GM10266 (cell line): ENCODE measurements at regions not wholly inside any gene's neighbourhood (a gene's known extent, or its start where the extent isn't known, plus 50 kb on each side); places are given as distances from the start of the nearest gene placed in this dataset.

Experiments
- DNase-seq: peaks from one replicate; pipeline ENCODE4 v3.0.0; 2012; ENCODE audit errors: extremely low spot score
- TF ChIP-seq, protein P1 (sequence below): IDR thresholded peaks from 2 replicates; pipeline ENCODE4 v1.5.1; 2012; ENCODE audit warnings: mild to moderate bottlenecking, low read depth; ENCODE audit not compliant: control insufficient read depth, insufficient read depth; ENCODE audit errors: missing control alignments

DNA sequence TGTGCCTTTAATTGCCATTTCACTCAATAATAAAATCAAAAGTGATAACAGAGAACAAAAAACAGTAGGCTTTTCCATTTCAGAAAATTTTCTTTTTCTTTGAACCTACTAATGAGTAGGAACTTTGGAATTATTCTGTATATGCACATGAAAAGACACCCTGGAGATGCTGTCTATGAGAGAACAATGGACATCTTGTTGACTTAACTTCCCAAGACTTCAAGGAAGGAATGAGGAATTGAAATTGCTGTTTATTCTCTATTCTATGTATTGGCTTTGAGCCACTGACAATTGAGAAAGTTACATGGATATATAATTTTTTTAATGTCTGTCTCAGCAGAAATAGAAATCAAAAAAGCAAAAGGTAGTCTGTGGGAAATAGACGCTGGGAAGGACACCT, 98.6 kb upstream of the PCSK2 start:
- TF ChIP-seq, protein P1, sequence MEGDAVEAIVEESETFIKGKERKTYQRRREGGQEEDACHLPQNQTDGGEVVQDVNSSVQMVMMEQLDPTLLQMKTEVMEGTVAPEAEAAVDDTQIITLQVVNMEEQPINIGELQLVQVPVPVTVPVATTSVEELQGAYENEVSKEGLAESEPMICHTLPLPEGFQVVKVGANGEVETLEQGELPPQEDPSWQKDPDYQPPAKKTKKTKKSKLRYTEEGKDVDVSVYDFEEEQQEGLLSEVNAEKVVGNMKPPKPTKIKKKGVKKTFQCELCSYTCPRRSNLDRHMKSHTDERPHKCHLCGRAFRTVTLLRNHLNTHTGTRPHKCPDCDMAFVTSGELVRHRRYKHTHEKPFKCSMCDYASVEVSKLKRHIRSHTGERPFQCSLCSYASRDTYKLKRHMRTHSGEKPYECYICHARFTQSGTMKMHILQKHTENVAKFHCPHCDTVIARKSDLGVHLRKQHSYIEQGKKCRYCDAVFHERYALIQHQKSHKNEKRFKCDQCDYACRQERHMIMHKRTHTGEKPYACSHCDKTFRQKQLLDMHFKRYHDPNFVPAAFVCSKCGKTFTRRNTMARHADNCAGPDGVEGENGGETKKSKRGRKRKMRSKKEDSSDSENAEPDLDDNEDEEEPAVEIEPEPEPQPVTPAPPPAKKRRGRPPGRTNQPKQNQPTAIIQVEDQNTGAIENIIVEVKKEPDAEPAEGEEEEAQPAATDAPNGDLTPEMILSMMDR = no peak
- DNase-seq = no peak

DNA sequence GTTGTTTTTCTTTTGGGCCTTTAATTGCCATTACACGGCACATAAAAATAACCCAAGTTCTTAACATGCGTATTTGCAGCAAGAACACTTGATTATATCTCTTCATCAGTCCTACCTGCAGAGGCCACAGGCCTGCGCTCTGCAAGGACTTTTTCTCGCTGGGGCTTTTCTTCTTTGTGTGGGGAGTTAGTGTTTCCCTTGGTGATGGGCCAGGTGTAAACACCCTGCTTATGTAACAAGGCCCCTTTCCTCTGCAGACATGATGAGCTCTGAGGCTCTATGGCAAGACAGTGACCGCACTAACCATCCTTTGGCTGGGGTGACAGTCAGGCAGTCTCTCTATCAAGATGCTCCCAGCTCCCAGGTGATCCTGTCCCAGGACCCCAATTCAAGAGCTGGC, 97.8 kb upstream of the PCSK2 start:
- TF ChIP-seq, protein P1 = no peak
- DNase-seq = no peak

DNA sequence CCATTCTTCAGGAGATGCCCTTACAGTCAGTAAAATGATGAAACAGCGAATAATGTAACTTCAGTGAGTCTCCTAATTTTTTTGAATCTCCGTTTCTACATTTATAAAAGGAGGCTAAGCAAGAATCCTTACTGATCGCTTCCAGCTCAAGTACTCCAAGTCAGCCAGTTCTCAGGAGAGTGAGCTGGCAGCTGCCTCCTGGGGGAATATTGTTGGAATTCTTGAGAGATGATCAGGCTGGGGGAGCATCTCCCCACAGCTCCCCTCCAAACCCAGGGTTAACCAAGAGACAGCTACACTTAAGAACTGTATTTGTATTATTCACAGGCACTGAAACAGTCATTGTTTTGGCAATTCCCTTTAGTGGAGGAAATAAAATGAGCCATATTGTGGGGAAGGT, 89.1 kb upstream of the PCSK2 start:
- DNase-seq = no peak
- TF ChIP-seq, protein P1 = no peak

DNA sequence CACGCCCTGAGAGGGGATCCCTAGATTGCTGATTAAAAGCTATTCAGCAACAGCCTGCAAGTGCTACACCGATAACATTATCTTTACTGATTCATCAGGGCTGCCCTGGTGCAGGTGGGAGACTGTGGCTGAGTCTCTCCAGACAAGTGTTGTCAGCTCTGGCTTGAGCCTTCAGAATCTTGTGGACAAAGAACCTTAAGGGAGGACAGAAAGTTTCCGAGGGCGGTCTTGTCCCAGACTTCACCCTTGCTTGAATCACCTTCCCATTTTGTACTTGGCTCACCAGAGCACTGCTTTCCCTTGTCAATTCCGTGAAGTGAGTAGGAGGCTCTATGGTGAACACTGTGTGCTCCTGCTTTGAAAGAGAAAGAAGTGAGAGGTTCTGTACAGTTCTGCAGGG, 88.6 kb upstream of the PCSK2 start:
- TF ChIP-seq, protein P1 = no peak
- no peak for DNase-seq

DNA sequence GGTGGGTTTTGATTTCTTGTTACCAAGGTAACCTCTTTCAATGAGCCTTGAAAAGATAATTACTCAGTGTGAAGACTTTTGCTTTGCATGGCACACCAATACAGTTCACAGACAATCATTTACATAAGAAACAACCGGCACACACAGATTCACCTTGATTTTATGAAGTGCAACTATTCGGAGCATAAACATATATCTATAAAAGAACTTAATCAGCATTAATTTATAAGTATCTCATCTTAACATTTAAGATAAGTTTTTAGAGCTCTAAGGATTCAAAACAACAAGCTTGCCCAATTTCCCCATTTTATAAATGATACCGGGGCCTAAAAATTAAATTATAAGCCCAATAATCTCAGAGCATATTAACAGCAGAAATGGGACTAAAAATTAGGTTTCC, 85.9 kb upstream of the PCSK2 start:
- TF ChIP-seq, protein P1 = no peak
- DNase-seq = no peak

DNA sequence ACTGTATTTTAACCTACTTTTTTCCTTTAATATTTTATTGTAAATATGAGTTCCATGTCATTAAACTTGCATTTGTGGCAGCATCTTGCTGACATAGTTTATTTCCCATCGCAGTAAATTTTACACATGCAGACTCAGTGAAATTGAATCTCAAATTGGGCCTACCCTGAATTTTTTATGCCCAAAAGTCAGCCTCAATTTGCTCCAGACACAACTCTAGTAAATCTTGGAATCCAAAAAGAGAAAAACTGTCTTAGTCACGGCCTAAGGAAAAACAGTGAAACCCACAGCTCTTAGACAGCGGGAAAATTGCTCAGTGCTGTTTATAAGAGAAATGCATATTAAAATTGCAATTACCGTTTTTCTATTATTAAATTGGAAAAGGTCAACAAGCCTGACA, 85.3 kb upstream of the PCSK2 start:
- TF ChIP-seq, protein P1 = no peak
- DNase-seq = no peak

DNA sequence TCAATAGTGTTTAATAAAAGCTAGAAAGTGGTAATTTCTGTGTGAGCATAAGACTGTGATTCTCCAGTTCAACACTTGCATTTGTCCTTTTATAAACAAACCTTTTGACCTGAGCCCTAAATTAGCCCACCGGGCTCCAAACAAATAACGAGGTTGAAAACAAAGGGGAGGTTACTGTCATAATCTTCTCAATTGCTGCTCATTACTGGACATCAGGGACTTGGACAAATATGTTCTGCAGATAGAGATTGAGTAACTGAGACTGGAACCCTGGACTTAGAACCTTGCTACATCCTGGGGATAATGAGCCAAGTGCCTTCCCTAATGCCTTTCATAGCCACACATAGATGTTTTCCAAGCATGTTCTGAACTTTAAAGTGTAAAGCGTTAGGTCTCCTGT, 84.2 kb upstream of the PCSK2 start:
- TF ChIP-seq, protein P1 = no peak
- no peak for DNase-seq
